ENCODE measurements at regions not wholly inside any gene's neighbourhood (a gene's known extent, or its start where the extent isn't known, plus 50 kb on each side); places are given as distances from the start of the nearest gene placed in this dataset.

- H3K4me1 ChIP-seq (ENCODE audit: control insufficient read depth, extremely low read depth, insufficient read depth, low read length), result no peaks in the 10 kb centered on the region
- FAIRE-seq (no peak), DNase-seq (ENCODE audit: low read depth, low spot score) (no peak)
- no peaks in the 10 kb centered on the region for H3K79me2 ChIP-seq (ENCODE audit: control insufficient read depth, insufficient read depth, low read length)
- H3K27me3 ChIP-seq (ENCODE audit: control insufficient read depth in 2 of 2, insufficient read depth in 2 of 2, low read length in 2 of 2), result no peaks in the 10 kb centered on the region
- intact Hi-C loops (cut with micrococcal nuclease) (no loop called here), dilution Hi-C loops (cut with MboI; ENCODE audit: extremely low pct_ligation_motif_present, low sequenced_read_pairs) (no loop called here)
- H3K4me2 ChIP-seq (ENCODE audit: insufficient read depth, low read length), result no peak overlapping the region
- no TSS peak for BruUV-seq (replicated peaks)
- no peak overlapping the region for H3K4me3 ChIP-seq (replicated peaks in 1 of 3; ENCODE audit: insufficient read depth in 1 of 3, low read depth in 1 of 3, low read length in 3 of 3)
- H3K9ac ChIP-seq (replicated peaks; ENCODE audit: extremely low read depth, insufficient read depth, low read length), result no peak overlapping the region
- H3K36me3 ChIP-seq (ENCODE audit: control insufficient read depth in 2 of 2, extremely low read depth in 1 of 2, insufficient read depth in 2 of 2, low read length in 2 of 2), result no peaks in the 10 kb centered on the region
- ChIA-PET CTCF (no interaction called here), POLR2A (no interaction called here)
- no peak for TF ChIP-seq EZH2 (IDR thresholded peaks at IDR 0.05; ENCODE audit: borderline replicate concordance, low read depth, low read length, severe bottlenecking)
- no peak for TF ChIP-seq JUN (IDR thresholded peaks at IDR 0.05; ENCODE audit: borderline replicate concordance, insufficient read depth, insufficient read length, low read depth)
- no peak for TF ChIP-seq MAX (IDR thresholded peaks at IDR 0.05; ENCODE audit: insufficient read depth, insufficient read length)
- no peak for TF ChIP-seq POLR2AphosphoS5 (IDR thresholded peaks at IDR 0.05; ENCODE audit: insufficient read depth, low read depth, low read length)
- TF ChIP-seq, protein P1, sequence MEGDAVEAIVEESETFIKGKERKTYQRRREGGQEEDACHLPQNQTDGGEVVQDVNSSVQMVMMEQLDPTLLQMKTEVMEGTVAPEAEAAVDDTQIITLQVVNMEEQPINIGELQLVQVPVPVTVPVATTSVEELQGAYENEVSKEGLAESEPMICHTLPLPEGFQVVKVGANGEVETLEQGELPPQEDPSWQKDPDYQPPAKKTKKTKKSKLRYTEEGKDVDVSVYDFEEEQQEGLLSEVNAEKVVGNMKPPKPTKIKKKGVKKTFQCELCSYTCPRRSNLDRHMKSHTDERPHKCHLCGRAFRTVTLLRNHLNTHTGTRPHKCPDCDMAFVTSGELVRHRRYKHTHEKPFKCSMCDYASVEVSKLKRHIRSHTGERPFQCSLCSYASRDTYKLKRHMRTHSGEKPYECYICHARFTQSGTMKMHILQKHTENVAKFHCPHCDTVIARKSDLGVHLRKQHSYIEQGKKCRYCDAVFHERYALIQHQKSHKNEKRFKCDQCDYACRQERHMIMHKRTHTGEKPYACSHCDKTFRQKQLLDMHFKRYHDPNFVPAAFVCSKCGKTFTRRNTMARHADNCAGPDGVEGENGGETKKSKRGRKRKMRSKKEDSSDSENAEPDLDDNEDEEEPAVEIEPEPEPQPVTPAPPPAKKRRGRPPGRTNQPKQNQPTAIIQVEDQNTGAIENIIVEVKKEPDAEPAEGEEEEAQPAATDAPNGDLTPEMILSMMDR (IDR thresholded peaks at IDR 0.05; ENCODE audit: extremely low read depth in 1 of 2, insufficient read depth in 1 of 2, low read depth in 1 of 2, low read length in 2 of 2), result no peak
- no peak for TF ChIP-seq FOS (IDR thresholded peaks at IDR 0.05; ENCODE audit: borderline replicate concordance, insufficient read depth, low read length)
- TF ChIP-seq POLR2A (IDR thresholded peaks at IDR 0.05; ENCODE audit: low read depth, low read length), result no peak
- TF ChIP-seq GATA2 (IDR thresholded peaks at IDR 0.05; ENCODE audit: insufficient read depth, insufficient read length, low read depth, low read length), result no peak
- TF ChIP-seq MYC (IDR thresholded peaks at IDR 0.05; ENCODE audit: low read depth, low read length), result no peak
- no peaks in the 10 kb centered on the region for H4K20me1 ChIP-seq (replicated peaks; ENCODE audit: control insufficient read depth, extremely low read depth, insufficient read depth, low read length)
- peaks cover 2% of the 10 kb centered on the region for H3K9me3 ChIP-seq (replicated peaks; ENCODE audit: control insufficient read depth, insufficient read depth, low read length)
- H2AFZ ChIP-seq (ENCODE audit: low read depth, low read length), result no peak overlapping the region
- no peaks in the 10 kb centered on the region for H3K9me1 ChIP-seq (replicated peaks; ENCODE audit: control insufficient read depth, extremely low read depth, insufficient read depth, low read length)
- H3K27ac ChIP-seq (ENCODE audit: insufficient read depth, low read depth, low read length), result no peak overlapping the region
These were observed 109.0 kb upstream of the ALKAL2 start for GRCh38 chr2:396903-397302.

Data from endothelial cell of umbilical vein (primary cell).